ENCODE measurements at regions not wholly inside any gene's neighbourhood (a gene's known extent, or its start where the extent isn't known, plus 50 kb on each side); places are given as distances from the start of the nearest gene placed in this dataset.

DNA sequence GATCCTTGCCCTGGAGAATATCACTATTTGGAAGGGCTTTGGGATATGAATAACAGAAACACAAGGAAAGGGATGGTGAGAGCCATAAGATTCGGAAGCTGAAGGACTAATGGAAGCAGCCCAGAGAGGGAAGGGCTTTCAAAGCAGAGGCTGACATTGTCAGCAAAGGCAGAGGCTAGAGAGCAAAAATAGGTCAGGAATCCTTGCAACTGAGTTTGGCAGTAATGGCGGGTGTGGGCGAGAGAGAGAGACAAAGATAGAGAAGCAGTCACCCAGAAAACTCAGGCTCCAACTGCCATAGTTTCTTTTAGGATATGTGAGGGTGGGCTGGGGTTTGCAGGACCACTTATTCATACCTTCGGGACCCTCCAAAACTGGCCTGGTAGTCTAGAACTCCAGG lies 248.6 kb downstream of the OPA1 start:
- Histone ChIP-seq H3K27me3 (ENCODE audit: control insufficient read depth, insufficient read depth, low read length) (no peaks in the 10 kb centered on the region), H3K27ac (ENCODE audit: low read depth, low read length) (no peak overlapping the region), H3K4me1 (ENCODE audit: control insufficient read depth, insufficient read depth, low read length) (peaks cover 13% of the 10 kb centered on the region; the same call in 1 of the 2 replicates), H3K36me3 (ENCODE audit: control insufficient read depth, insufficient read depth, low read length) (no peaks in the 10 kb centered on the region), H3K9ac (ENCODE audit: low read length) (no peak overlapping the region), H3K9me3 (ENCODE audit: control insufficient read depth, insufficient read depth, low read depth, low read length) (no peaks in the 10 kb centered on the region), H3K4me3 (ENCODE audit: low read depth, low read length) (no peak overlapping the region)

DNA sequence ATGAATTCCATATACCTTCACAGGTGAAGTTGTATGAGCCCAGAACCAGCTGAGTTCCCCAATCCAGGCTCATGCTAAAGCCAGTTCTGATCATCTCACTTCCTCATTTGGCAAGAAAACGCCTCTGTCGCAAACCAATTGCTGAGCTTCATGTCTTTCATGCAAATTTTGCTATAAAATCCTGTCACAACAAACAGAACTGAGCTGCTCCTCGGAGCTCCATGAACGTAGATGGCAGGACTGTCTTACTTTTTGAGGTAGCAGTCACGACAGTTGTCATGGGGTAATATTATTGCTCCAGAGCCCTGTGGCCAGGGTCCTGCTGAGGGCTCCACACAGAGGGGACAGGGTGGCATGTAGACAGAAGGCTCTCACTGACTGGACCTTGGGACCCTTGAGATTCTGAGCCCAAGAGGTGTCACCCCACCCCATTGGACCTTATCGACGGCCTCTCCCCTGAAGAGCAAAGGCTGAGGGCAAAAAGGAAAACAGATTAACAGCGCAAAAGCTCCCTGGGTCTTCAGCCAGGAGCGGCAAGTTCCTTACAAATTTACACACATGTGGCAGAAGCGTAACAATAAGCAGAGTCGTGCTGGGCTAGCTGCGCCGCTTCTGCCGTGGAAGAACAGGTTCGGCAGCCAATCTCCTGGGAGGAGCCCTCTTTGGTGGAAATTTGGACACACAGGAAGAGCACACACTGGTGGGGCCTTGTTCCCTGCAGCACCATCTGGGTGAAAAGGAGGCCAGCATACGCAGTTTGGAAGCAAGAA lies 249.2 kb downstream of the OPA1 start:
- H3K4me3 ChIP-seq (ENCODE audit: low read depth, low read length), result no peak overlapping the region
- H3K4me1 ChIP-seq (ENCODE audit: control insufficient read depth, insufficient read depth, low read length), result peaks cover 13% of the 10 kb centered on the region; the same call in 1 of the 2 replicates
- no peak overlapping the region for H3K27ac ChIP-seq (ENCODE audit: low read depth, low read length)
- H3K9me3 ChIP-seq (ENCODE audit: control insufficient read depth, insufficient read depth, low read depth, low read length), result no peaks in the 10 kb centered on the region
- H3K36me3 ChIP-seq (ENCODE audit: control insufficient read depth, insufficient read depth, low read length), result no peaks in the 10 kb centered on the region
- H3K9ac ChIP-seq (ENCODE audit: low read length), result no peak overlapping the region
- H3K27me3 ChIP-seq (ENCODE audit: control insufficient read depth, insufficient read depth, low read length), result no peaks in the 10 kb centered on the region

DNA sequence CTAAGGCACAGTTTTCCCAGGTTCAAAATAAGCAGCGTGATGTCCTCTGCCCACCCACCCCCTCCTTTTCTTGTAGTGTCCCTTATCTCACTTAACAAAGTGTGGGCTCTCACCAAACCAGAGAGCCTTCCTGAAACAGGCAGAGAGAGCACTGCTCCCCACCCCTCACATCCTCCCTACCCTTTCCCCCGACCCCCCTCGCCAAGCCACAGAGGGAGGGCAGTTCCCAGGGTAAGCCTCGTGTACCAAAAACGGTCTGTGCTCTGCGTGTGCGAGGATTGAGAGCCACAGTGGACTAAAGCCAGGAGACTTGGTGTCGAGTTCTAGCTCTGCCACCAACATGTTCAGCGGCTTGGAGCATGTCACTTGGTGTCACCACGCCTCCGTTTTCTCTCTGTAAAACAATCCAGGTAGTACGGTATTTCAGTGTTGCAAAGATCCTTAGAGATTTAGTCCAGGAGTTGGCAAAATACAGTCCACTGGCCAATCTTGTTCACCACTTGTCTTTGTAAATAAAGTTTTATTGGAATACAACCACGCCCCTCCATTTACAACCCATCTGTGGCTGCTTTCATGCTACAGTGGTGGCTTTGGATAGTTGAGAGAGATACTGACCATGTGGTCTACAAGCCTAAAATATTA lies 249.9 kb downstream of the OPA1 start:
- Histone ChIP-seq H3K4me1 (ENCODE audit: control insufficient read depth, insufficient read depth, low read length) (peaks cover 13% of the 10 kb centered on the region; the same call in 1 of the 2 replicates), H3K9ac (ENCODE audit: low read length) (no peak overlapping the region), H3K27me3 (ENCODE audit: control insufficient read depth, insufficient read depth, low read length) (no peaks in the 10 kb centered on the region), H3K9me3 (ENCODE audit: control insufficient read depth, insufficient read depth, low read depth, low read length) (no peaks in the 10 kb centered on the region), H3K4me3 (ENCODE audit: low read depth, low read length) (no peak overlapping the region), H3K36me3 (ENCODE audit: control insufficient read depth, insufficient read depth, low read length) (no peaks in the 10 kb centered on the region), H3K27ac (ENCODE audit: low read depth, low read length) (no peak overlapping the region)

DNA sequence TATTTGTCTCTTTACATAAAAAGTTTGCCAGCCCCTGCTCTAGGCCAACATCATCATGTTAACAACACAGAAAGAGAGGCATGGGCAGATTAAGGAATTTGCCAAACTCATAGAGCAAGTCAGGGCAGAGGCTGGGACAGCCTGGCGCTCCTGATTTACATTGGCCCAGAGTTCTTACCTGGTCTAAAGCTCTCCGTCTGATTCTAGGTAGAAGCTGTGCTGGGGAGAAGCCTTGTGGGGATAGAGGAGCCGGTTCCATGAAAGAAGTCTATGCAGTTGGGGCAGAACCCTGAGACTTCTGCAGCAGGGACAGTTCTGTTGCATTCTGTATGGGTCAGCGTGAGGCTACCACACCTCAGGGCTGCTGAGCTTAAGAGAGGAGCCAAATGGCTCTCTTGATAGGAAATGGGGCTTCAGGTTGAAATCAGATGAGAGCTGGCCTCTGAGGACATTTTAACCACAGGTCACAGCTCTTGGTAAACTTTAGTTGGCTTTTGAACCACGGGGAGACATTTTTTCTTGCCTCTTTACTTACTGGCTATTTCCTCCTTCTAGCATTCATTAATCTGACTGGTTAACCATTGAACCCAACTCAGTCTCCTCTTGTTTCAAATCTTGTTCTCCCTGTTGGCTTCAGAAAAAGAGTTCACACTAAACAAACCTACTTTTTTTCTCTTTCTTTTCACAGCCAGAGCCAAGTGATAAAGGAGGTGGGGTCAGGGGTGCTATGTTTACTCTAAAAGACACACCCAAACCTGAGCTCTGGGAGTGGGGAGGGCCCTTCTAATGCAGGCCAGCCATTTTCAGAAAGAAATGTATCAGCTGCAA lies 250.7 kb downstream of the OPA1 start:
- H3K9me3 ChIP-seq (ENCODE audit: control insufficient read depth, insufficient read depth, low read depth, low read length), result 0 out of 2 replicates have a peak, but pooled peaks cover under 1% of the 10 kb centered on the region
- peaks cover 13% of the 10 kb centered on the region; the same call in 1 of the 2 replicates for H3K4me1 ChIP-seq (ENCODE audit: control insufficient read depth, insufficient read depth, low read length)
- no peak overlapping the region for H3K9ac ChIP-seq (ENCODE audit: low read length)
- no peaks in the 10 kb centered on the region for H3K36me3 ChIP-seq (ENCODE audit: control insufficient read depth, insufficient read depth, low read length)
- no peak overlapping the region for H3K4me3 ChIP-seq (ENCODE audit: low read depth, low read length)
- no peak overlapping the region for H3K27ac ChIP-seq (ENCODE audit: low read depth, low read length)
- no peaks in the 10 kb centered on the region for H3K27me3 ChIP-seq (ENCODE audit: control insufficient read depth, insufficient read depth, low read length)

DNA sequence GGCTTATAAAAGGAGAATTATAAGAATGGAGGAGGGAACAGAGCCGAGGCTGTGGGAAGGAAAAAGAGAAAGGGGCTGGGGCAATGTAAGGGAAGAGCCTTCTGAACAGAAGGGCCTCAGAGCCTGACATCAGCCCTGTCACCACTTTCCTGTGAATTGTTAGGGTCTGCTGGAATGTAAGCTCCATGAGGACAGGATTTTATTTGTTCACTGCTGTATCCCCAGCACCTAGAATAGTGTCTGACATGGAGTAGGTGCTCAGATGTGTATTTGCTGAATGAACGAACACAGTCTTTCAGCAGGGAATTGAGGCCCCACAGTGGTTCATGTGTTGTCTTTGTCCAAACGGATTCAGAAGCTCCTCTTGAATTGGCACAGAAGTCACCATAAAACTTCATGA lies 251.5 kb downstream of the OPA1 start:
- Histone ChIP-seq H3K27ac (ENCODE audit: low read depth, low read length) (no peak overlapping the region), H3K27me3 (ENCODE audit: control insufficient read depth, insufficient read depth, low read length) (no peaks in the 10 kb centered on the region), H3K4me3 (ENCODE audit: low read depth, low read length) (no peak overlapping the region), H3K4me1 (ENCODE audit: control insufficient read depth, insufficient read depth, low read length) (peaks cover 13% of the 10 kb centered on the region; the same call in 1 of the 2 replicates), H3K9ac (ENCODE audit: low read length) (no peak overlapping the region), H3K36me3 (ENCODE audit: control insufficient read depth, insufficient read depth, low read length) (no peaks in the 10 kb centered on the region), H3K9me3 (ENCODE audit: control insufficient read depth, insufficient read depth, low read depth, low read length) (peaks cover 7% of the 10 kb centered on the region; the same call in 1 of the 2 replicates)

DNA sequence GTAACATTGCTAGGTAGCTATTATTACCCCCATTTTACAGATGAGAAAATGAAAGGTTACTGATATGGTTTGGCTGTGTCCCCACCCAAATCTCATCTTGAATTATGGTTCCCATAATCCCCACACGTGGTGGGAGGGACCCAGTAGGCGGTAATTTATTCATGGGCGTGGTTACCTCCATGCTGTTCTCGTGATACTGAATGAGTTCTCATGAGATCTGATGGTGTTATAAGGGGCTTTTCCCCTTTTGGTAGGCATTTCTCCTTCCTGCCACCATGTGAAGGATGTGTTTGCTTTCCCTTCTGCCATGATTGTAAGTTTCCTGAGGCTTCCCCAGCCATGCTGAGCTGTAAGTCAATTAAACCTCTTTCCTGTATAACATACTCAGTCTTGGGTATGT lies 252.1 kb downstream of the OPA1 start:
- Histone ChIP-seq H3K27ac (ENCODE audit: low read depth, low read length) (no peak overlapping the region), H3K36me3 (ENCODE audit: control insufficient read depth, insufficient read depth, low read length) (no peaks in the 10 kb centered on the region), H3K27me3 (ENCODE audit: control insufficient read depth, insufficient read depth, low read length) (no peaks in the 10 kb centered on the region), H3K9ac (ENCODE audit: low read length) (no peak overlapping the region), H3K4me3 (ENCODE audit: low read depth, low read length) (no peak overlapping the region), H3K4me1 (ENCODE audit: control insufficient read depth, insufficient read depth, low read length) (peaks cover 13% of the 10 kb centered on the region; the same call in 1 of the 2 replicates), H3K9me3 (ENCODE audit: control insufficient read depth, insufficient read depth, low read depth, low read length) (peaks cover 7% of the 10 kb centered on the region; the same call in 1 of the 2 replicates)

DNA sequence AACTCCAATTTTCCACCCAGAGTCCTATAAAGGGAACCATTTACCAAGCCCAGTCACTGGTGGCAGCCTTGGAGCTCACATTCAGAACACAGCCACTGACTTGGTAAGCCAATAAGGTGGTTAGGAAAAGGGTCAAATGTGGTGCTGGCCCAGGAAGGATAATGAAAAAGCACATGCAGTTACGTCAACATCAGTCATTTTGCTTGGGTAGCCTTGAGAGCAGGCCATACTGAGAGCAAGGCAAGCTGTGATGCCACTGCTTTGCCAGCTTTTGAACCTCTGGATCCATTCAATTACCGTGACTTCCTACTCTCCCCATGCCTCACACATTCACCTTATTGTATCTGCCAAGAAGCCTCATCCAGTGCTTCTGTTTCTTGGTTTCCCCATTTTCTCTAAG lies 253.6 kb downstream of the OPA1 start:
- Histone ChIP-seq H3K9ac (ENCODE audit: low read length) (no peak overlapping the region), H3K9me3 (ENCODE audit: control insufficient read depth, insufficient read depth, low read depth, low read length) (peaks cover 7% of the 10 kb centered on the region; the same call in 1 of the 2 replicates), H3K4me1 (ENCODE audit: control insufficient read depth, insufficient read depth, low read length) (peaks cover 18% of the 10 kb centered on the region), H3K27me3 (ENCODE audit: control insufficient read depth, insufficient read depth, low read length) (no peaks in the 10 kb centered on the region), H3K4me3 (ENCODE audit: low read depth, low read length) (no peak overlapping the region), H3K27ac (ENCODE audit: low read depth, low read length) (no peak overlapping the region), H3K36me3 (ENCODE audit: control insufficient read depth, insufficient read depth, low read length) (no peaks in the 10 kb centered on the region)

DNA sequence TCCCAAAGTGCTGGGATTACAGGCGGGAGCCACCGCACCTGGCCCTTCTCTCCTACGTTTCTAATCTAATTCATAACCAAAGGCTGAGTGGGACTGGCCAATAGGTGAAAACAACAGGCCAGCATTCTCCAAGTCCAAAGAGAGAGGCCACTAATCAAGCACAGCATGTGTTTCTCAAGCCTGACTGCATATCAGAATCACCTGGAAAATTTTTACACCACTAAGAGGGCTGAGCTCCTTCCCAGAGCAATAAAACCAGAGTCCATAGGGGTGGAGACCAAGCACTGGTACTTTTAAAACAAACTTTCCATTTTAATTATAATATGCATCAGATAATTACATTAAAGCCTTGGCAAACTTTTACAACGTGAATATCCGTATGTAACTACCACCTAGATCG lies 254.4 kb downstream of the OPA1 start:
- Histone ChIP-seq H3K4me1 (ENCODE audit: control insufficient read depth, insufficient read depth, low read length) (peaks cover 23% of the 10 kb centered on the region), H3K9me3 (ENCODE audit: control insufficient read depth, insufficient read depth, low read depth, low read length) (peaks cover 7% of the 10 kb centered on the region; the same call in 1 of the 2 replicates), H3K4me3 (ENCODE audit: low read depth, low read length) (no peak overlapping the region)

DNA sequence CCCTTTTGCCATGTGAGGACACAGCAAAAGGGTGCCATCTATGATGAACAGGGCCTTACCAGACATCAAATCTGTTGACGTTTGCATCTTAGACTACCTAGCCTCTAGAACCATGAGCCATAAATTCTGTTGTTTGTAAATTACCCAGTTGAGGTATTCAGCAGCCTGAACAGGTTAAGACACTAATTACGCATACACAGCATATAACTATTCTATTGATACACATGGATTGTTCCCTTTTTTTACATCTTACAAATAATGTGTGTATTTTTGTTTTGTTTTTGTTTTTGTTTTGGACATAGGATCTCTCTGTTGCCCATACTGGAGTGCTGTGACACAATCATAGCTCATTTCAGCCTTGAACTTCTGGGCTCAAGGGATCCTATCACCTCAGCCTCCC lies 255.5 kb downstream of the OPA1 start:
- H3K9me3 ChIP-seq (ENCODE audit: control insufficient read depth, insufficient read depth, low read depth, low read length), result peaks cover 7% of the 10 kb centered on the region; the same call in 1 of the 2 replicates
- no peak overlapping the region for H3K4me3 ChIP-seq (ENCODE audit: low read depth, low read length)
- H3K27me3 ChIP-seq (ENCODE audit: control insufficient read depth, insufficient read depth, low read length), result no peaks in the 10 kb centered on the region; the same call in 1 of the 2 replicates
- no peak overlapping the region for H3K27ac ChIP-seq (ENCODE audit: low read depth, low read length)
- no peak overlapping the region for H3K9ac ChIP-seq (ENCODE audit: low read length)
- H3K36me3 ChIP-seq (ENCODE audit: control insufficient read depth, insufficient read depth, low read length), result no peaks in the 10 kb centered on the region
- peaks cover 22% of the 10 kb centered on the region for H3K4me1 ChIP-seq (ENCODE audit: control insufficient read depth, insufficient read depth, low read length)

More for the DNA sequence above, 254.4 kb downstream of the OPA1 start:
- no peaks in the 10 kb centered on the region for H3K36me3 ChIP-seq (ENCODE audit: control insufficient read depth, insufficient read depth, low read length)
- H3K27me3 ChIP-seq (ENCODE audit: control insufficient read depth, insufficient read depth, low read length), result no peaks in the 10 kb centered on the region
- no peak overlapping the region for H3K27ac ChIP-seq (ENCODE audit: low read depth, low read length)
- no peak overlapping the region for H3K9ac ChIP-seq (ENCODE audit: low read length)

DNA sequence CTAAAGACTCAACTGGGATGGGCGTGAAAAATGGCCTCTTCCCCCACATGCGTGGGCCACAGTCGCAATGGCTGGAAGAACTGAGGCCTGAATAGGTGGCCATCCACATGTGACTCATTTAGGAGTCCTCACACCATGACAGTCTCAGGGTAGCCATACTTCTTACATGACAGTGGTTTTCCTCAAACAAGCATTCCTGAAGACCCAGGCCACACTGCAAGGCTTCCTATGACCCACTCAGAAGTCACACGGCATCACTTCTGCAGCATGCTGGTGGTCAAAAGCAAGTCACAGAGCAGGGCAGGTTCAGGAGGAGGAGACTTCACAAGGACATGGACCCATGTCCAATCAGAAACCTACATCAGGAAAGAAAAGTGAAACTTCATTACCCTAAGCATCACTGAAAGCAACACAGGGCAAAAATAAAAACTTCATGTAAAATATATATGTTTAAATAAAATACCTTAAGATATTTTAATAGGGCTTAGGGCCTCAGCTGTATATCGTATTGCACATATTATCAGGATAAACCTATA lies 257.1 kb downstream of the OPA1 start:
- Histone ChIP-seq H3K36me3 (ENCODE audit: control insufficient read depth, insufficient read depth, low read length) (no peaks in the 10 kb centered on the region), H3K9ac (ENCODE audit: low read length) (no peak overlapping the region), H3K27ac (ENCODE audit: low read depth, low read length) (no peak overlapping the region), H3K4me1 (ENCODE audit: control insufficient read depth, insufficient read depth, low read length) (peaks cover 25% of the 10 kb centered on the region), H3K27me3 (ENCODE audit: control insufficient read depth, insufficient read depth, low read length) (no peaks in the 10 kb centered on the region; the same call in 1 of the 2 replicates), H3K9me3 (ENCODE audit: control insufficient read depth, insufficient read depth, low read depth, low read length) (peaks cover 7% of the 10 kb centered on the region; the same call in 1 of the 2 replicates), H3K4me3 (ENCODE audit: low read depth, low read length) (no peak overlapping the region)
